B cell (primary cell): ENCODE measurements at regions not wholly inside any gene's neighbourhood (a gene's known extent, or its start where the extent isn't known, plus 50 kb on each side); places are given as distances from the start of the nearest gene placed in this dataset.

Experiments used
- ATAC-seq: fragments of 200-7000 bp; cut with Tn5 transposase; one replicate; pipeline ENCODE4 v1.10.0; 2021; ENCODE audit warnings: low read depth, mild to moderate bottlenecking, moderate number of reproducible peaks, moderate library complexity
- CTCF ChIA-PET: fragments of 350-600 bp; sonication (Branson Sonifier 250); formaldehyde crosslinking; loops from one replicate; lab custom pipeline; 2021; ENCODE audit warnings: antibody characterized with exemption, inconsistent platforms; lab: Charles Lee
- POLR2A ChIA-PET: fragments of 350-600 bp; sonication (Branson Sonifier 250); formaldehyde crosslinking; loops from one replicate; lab custom pipeline; 2021; ENCODE audit warnings: antibody characterized with exemption; lab: Charles Lee
- DNase-seq: peaks from one replicate; pipeline ENCODE4 v3.0.0; 2013
- H2AFZ ChIP-seq: 2 replicates; pipeline ENCODE4 v1.6.1; 2012; ENCODE audit warnings: mild to moderate bottlenecking, low read depth, low read length; ENCODE audit not compliant: insufficient read depth, poor library complexity, severe bottlenecking
- H3K27ac ChIP-seq, 2 donors: 1 replicate in 1 of 2; 2 replicates in 1 of 2; pipeline ENCODE4 v1.5.1; 2012 to 2013; ENCODE audit warnings: low read length in 2 of 2, mild to moderate bottlenecking in 2 of 2, moderate library complexity in 1 of 2
- H3K27me3 ChIP-seq, 4 experiments: fragments of 200-600 bp in 1 of 4; sonication (generic) in 1 of 4; replicated peaks in 1 of 4; 1 replicate in 2 of 4; 2 replicates in 2 of 4; pipeline versions ENCODE4 v1.6.1 to v1.7.0; 2013 to 2016; ENCODE audit warnings: low read length in 3 of 4, mild to moderate bottlenecking in 2 of 4, mixed read lengths in 1 of 4, moderate library complexity in 1 of 4; ENCODE audit not compliant: insufficient read depth in 4 of 4, control insufficient read depth in 3 of 4; ENCODE audit errors: control extremely low read depth in 1 of 4
- H3K36me3 ChIP-seq, 2 experiments: replicated peaks in 1 of 2; 1 replicate in 1 of 2; 2 replicates in 1 of 2; pipeline versions ENCODE4 v1.6.1 to v1.7.1; 2013; ENCODE audit warnings: low read length in 1 of 2; ENCODE audit not compliant: insufficient read depth in 2 of 2, control insufficient read depth in 1 of 2; ENCODE audit errors: control extremely low read depth in 1 of 2, extremely low read depth in 1 of 2
- H3K4me1 ChIP-seq, 2 donors: fragments of 200-600 bp in 1 of 2; sonication (generic) in 1 of 2; 1 replicate in 1 of 2; 2 replicates in 1 of 2; pipeline versions ENCODE4 v1.5.1 to v1.6.1; 2013 to 2017; ENCODE audit warnings: low read length in 2 of 2; ENCODE audit not compliant: control insufficient read depth in 2 of 2, insufficient read depth in 2 of 2
- H3K4me2 ChIP-seq: replicated peaks from 2 replicates; pipeline ENCODE3; 2012; ENCODE audit warnings: mild to moderate bottlenecking, low read depth, low read length; ENCODE audit not compliant: poor library complexity, severe bottlenecking
- H3K4me3 ChIP-seq, 5 experiments: fragments of 200-600 bp in 1 of 5; sonication (generic) in 1 of 5; 1 replicate in 3 of 5; 2 replicates in 2 of 5; pipeline versions ENCODE4 v1.5.1 to v1.7.0; 2011 to 2016; ENCODE audit warnings: low read length in 4 of 5, mild to moderate bottlenecking in 4 of 5, low read depth in 2 of 5, control low read depth in 1 of 5, moderate library complexity in 1 of 5; ENCODE audit not compliant: insufficient read depth in 1 of 5; ENCODE audit errors: control extremely low read depth in 1 of 5, extremely low read depth in 1 of 5
- H3K79me2 ChIP-seq: fragments of 200-600 bp; sonication (generic); one replicate; pipeline ENCODE4 v1.6.0; 2016; ENCODE audit warnings: low read length; ENCODE audit not compliant: control insufficient read depth, insufficient read depth
- H3K9ac ChIP-seq: fragments of 200-600 bp; sonication (generic); 2 replicates; pipeline ENCODE4 v1.6.1; 2017; ENCODE audit warnings: mild to moderate bottlenecking, low read length, moderate library complexity
- H3K9me3 ChIP-seq, 3 donors: one replicate each; pipeline versions ENCODE4 v1.6.1 to v1.7.1; 2013; ENCODE audit warnings: low read length in 2 of 3; ENCODE audit not compliant: control insufficient read depth in 2 of 3, insufficient read depth in 1 of 3; ENCODE audit errors: control extremely low read depth in 1 of 3
- H4K20me1 ChIP-seq: 2 replicates; pipeline ENCODE4 v1.6.0; 2012; ENCODE audit warnings: mild to moderate bottlenecking, low read length; ENCODE audit not compliant: insufficient read depth, control insufficient read depth, poor library complexity, severe bottlenecking
- H3K27ac Mint-ChIP-seq: one replicate; pipeline ENCODE4 v1.8.0; 2021; ENCODE audit warnings: mixed read lengths
- H3K27me3 Mint-ChIP-seq: one replicate; pipeline ENCODE4 v1.8.0; 2021; ENCODE audit warnings: mixed read lengths
- H3K4me1 Mint-ChIP-seq: one replicate; pipeline ENCODE4 v1.8.0; 2021; ENCODE audit warnings: mixed read lengths
- H3K4me3 Mint-ChIP-seq: one replicate; pipeline ENCODE4 v1.8.0; 2021; ENCODE audit warnings: mixed read lengths
- H3K9me3 Mint-ChIP-seq: one replicate; pipeline ENCODE4 v1.8.0; 2022; ENCODE audit warnings: mixed read lengths; ENCODE audit not compliant: insufficient read depth
- CTCF ChIP-seq: fragments of 200-600 bp; IDR thresholded peaks from one replicate; pipeline ENCODE4 v1.8.0; 2022; ENCODE audit warnings: antibody characterized with exemption, mild to moderate bottlenecking
- EZH2 ChIP-seq: IDR thresholded peaks from 2 replicates; pipeline ENCODE4 v1.6.1; 2012; ENCODE audit warnings: borderline replicate concordance, low read depth, mild to moderate bottlenecking, moderate library complexity, low read length; ENCODE audit not compliant: insufficient read depth, poor library complexity, severe bottlenecking
- WGBS: methylation state at CpG from one replicate; pipeline ENCODE4 v1.1.5; 2013; ENCODE audit warnings: missing lambda C conversion rate; ENCODE audit not compliant: insufficient coverage; 5-methylcytosine and 5-hydroxymethylcytosine counted together
- intact Hi-C: fragments of 100-400 bp; cut with micrococcal nuclease; formaldehyde crosslinking; loops from one replicate; pipeline ENCODE4 v1.10.0; 2022

DNA sequence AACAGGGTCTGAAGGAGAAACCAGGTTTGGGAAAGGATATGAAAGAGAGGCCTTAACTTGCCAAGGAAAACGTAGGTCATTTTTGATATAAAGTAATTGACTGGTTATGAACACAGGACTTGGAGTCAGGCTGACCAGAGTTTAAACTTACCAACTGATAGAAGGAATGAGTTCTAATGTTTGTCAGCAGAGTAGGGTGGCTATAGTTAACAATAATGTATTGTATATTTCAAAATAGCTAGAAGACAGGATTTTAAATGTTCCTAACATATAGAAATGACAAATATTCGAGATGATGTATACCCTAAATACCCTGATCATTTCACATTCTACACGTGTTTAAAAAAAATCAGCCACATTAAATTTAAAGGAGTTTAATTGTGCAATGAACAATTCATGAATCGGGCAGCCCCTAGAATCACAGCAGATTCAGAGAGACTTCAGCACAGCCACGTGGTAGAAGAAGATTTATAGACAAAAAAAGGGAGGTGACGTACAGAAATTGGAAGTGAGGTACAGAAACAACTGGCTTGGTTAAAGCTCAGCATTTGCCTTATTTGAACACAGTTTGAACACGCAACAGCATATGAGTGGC, 52.5 kb upstream of the PLEKHG7 start:
- no peak overlapping the region for H3K4me3 Mint-ChIP-seq
- Histone ChIP-seq H3K79me2 (no peaks in the 10 kb centered on the region), H4K20me1 (no peaks in the 10 kb centered on the region), H3K27me3 (no peaks in the 10 kb centered on the region), H3K36me3 (no peaks in the 10 kb centered on the region), H2AFZ (no peak overlapping the region), H3K27ac (no peak overlapping the region), H3K4me1 (no peaks in the 10 kb centered on the region), H3K9ac (no peak overlapping the region), H3K4me3 (no peak overlapping the region), H3K9me3 (no peaks in the 10 kb centered on the region), H3K4me2 (no peak overlapping the region)
- H3K9me3 Mint-ChIP-seq: no peaks in the 10 kb centered on the region
- H3K27ac Mint-ChIP-seq: no peak overlapping the region
- WGBS: 73% methylated on average over 5 of the region's 7 CpGs
- POLR2A ChIA-PET: no interaction called here
- intact Hi-C loops: loop anchor here (1.0 to 5.0 kb wide), 8 partner anchors 76 to 1673 kb away; no protein-coding TSS in a partner anchor
- CTCF ChIA-PET: interaction anchor here (0.7 to 6.9 kb wide), 16 partner anchors 9 to 1705 kb away, joined by 3 to 127 read pairs (median 5); partner anchors contain the start of gene PLEKHG7
- ATAC-seq: no peak
- TF ChIP-seq CTCF (peak; percentile 30), EZH2 (no peak)
- DNase-seq: no peak
- peaks cover 9% of the 10 kb centered on the region for H3K27me3 Mint-ChIP-seq
- H3K4me1 Mint-ChIP-seq: peaks cover 3% of the 10 kb centered on the region

DNA sequence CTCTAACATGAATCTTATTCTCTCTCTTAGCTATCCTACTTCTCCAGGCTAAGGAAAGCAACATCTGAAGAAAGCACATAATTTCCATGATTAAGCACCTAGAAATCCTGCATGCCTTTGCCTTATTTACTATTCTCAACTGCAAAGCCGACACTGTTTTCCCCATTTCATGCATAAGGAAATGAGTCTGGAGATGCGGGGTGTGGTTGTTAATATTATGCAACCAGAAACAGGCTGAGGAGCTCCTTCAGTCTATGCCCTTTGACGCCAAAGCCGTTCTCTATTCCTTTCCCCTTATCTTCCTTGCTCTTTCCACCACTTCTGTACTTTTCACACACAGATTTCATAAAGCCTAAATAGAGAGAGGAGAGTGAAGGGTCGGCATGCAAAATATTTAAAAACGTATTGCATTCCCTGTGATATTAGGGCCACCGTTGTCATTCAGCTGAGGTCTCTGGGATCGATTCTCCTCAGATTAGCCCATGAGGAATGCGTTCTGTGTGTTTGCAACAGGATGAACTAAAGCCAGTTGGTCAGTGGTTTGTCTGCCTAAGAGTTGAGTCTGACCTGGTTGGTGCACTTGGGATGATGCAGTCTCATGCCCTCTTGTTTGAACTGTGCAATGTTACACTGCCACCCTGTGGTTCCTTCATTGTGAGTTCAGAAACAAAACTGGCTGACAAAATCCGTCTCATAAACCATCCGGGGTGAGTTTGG, 53.1 kb upstream of the PLEKHG7 start:
- WGBS: 54% methylated on average over 4 of the region's 11 CpGs
- no peak overlapping the region for H3K27ac Mint-ChIP-seq

More for the DNA sequence above, 53.1 kb upstream of the PLEKHG7 start:
- H3K36me3 ChIP-seq: no peaks in the 10 kb centered on the region
- CTCF ChIA-PET: interaction anchor here (0.7 to 6.9 kb wide), 29 partner anchors 8 to 1705 kb away, joined by 3 to 127 read pairs (median 4); partner anchors contain the start of genes BTG1 and PLEKHG7
- H3K27me3 ChIP-seq: no peaks in the 10 kb centered on the region
- no peak overlapping the region for H2AFZ ChIP-seq
- peaks cover 9% of the 10 kb centered on the region for H3K27me3 Mint-ChIP-seq
- intact Hi-C loops: loop anchor here (1.0 to 5.0 kb wide), 8 partner anchors 75 to 1672 kb away; no protein-coding TSS in a partner anchor
- no peaks in the 10 kb centered on the region for H3K9me3 ChIP-seq
- peak; percentile 89 for ATAC-seq
- no peaks in the 10 kb centered on the region for H3K9me3 Mint-ChIP-seq
- TF ChIP-seq CTCF: peak; percentile 82
- no peak for TF ChIP-seq EZH2
- H3K4me1 ChIP-seq: no peaks in the 10 kb centered on the region
- H3K4me2 ChIP-seq: no peak overlapping the region
- H3K27ac ChIP-seq: no peak overlapping the region
- H4K20me1 ChIP-seq: no peaks in the 10 kb centered on the region
- H3K4me1 Mint-ChIP-seq: peaks cover 3% of the 10 kb centered on the region
- peak; percentile 76 for DNase-seq
- H3K79me2 ChIP-seq: no peaks in the 10 kb centered on the region
- H3K4me3 Mint-ChIP-seq: no peak overlapping the region
- no peak overlapping the region for H3K4me3 ChIP-seq
- no peak overlapping the region for H3K9ac ChIP-seq
- POLR2A ChIA-PET: no interaction called here
